ENCODE measurements at regions not wholly inside any gene's neighbourhood (a gene's known extent, or its start where the extent isn't known, plus 50 kb on each side); places are given as distances from the start of the nearest gene placed in this dataset.

- ATAC-seq (ENCODE audit: poor library complexity): no peak
- no peak overlapping the region for H3K4me3 ChIP-seq (ENCODE audit: low read length)
- H3K4me1 ChIP-seq (ENCODE audit: insufficient read depth, low read length): no peaks in the 10 kb centered on the region
- Mint-ChIP-seq H3K9me3 (peaks cover 5% of the 10 kb centered on the region), H3K4me1 (ENCODE audit: low read depth) (no peaks in the 10 kb centered on the region), H3K36me3 (ENCODE audit: low read depth) (no peaks in the 10 kb centered on the region), H3K4me3 (no peak overlapping the region), H3K27ac (no peak overlapping the region), H3K27me3 (no peaks in the 10 kb centered on the region)
- TF ChIP-seq CTCF (IDR thresholded peaks at IDR 0.05): no peak
- no peaks in the 10 kb centered on the region for H3K36me3 ChIP-seq (ENCODE audit: insufficient read depth, low read length)
- ChIA-PET CTCF (no interaction called here), POLR2A (no interaction called here)
- H3K9me3 ChIP-seq (ENCODE audit: control insufficient read depth in 1 of 2, insufficient read depth in 1 of 2, low read length in 2 of 2): peaks cover 0 to 9% of the 10 kb centered on the region in 2 experiments
- no peaks in the 10 kb centered on the region for H3K27me3 ChIP-seq (ENCODE audit: control insufficient read depth in 1 of 2, insufficient read depth in 2 of 2, low read length in 2 of 2)
- intact Hi-C loops (cut with DNase I, micrococcal nuclease): no loop called here
- no peak overlapping the region for H3K27ac ChIP-seq (ENCODE audit: low read depth in 1 of 2, low read length in 2 of 2)
- no peak for DNase-seq
Measured at GRCh38 chr11:109526061-109526460, 104.1 kb downstream of the C11orf87 start.

DNA sequence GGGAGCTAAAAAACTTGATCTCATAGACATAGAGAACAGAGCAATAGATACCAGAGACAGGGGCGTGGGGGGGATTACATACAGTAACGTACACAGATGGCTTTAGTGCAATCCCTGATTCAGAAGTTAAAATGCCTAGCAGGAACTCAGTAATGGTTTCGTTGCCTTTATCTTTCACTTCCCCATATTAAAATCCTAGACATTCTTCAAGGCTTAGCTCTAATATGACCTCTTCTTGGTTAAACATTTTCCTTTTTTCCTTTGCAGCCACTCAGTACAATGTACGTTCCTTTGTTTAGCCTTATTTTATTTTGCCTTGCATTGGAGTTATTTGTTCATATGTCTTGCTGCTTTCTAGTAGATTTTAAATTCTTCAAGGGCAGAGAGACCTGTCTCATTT lies 104.9 kb downstream of the C11orf87 start:
- Mint-ChIP-seq H3K4me3 (no peak overlapping the region), H3K9me3 (peaks cover 5% of the 10 kb centered on the region), H3K27me3 (no peaks in the 10 kb centered on the region), H3K36me3 (ENCODE audit: low read depth) (no peaks in the 10 kb centered on the region), H3K4me1 (ENCODE audit: low read depth) (no peaks in the 10 kb centered on the region), H3K27ac (no peak overlapping the region)
- Histone ChIP-seq H3K36me3 (ENCODE audit: insufficient read depth, low read length) (no peaks in the 10 kb centered on the region), H3K4me1 (ENCODE audit: insufficient read depth, low read length) (no peaks in the 10 kb centered on the region), H3K9me3 (ENCODE audit: control insufficient read depth in 1 of 2, insufficient read depth in 1 of 2, low read length in 2 of 2) (peaks cover 0 to 9% of the 10 kb centered on the region in 2 experiments), H3K4me3 (ENCODE audit: low read length) (no peak overlapping the region), H3K27me3 (ENCODE audit: control insufficient read depth in 1 of 2, insufficient read depth in 2 of 2, low read length in 2 of 2) (no peaks in the 10 kb centered on the region), H3K27ac (ENCODE audit: low read depth in 1 of 2, low read length in 2 of 2) (no peak overlapping the region)
- no peak for DNase-seq
- POLR2A ChIA-PET: no interaction called here
- CTCF ChIA-PET: no interaction called here
- no peak for ATAC-seq (ENCODE audit: poor library complexity)
- TF ChIP-seq CTCF (IDR thresholded peaks at IDR 0.05): no peak
- intact Hi-C loops (cut with DNase I, micrococcal nuclease): no loop called here

DNA sequence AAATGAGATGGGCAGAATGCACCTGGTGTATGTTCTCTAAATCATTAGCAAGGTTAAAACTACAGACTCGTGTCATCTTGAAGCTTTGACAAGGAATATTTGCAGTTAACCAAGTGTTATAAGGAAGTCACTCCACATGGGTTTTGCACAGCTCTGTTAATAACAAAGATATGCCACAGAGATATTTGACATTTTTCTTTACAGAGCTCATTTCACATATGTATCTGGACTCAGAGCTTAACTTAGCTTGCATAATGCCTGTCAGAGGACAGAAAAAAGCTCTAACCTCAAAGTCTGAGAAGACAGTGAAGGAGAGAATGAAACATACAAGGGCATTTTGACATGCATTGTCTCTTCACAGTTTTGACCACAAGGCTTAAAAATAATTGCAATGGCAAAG lies 105.5 kb downstream of the C11orf87 start:
- Histone ChIP-seq H3K27ac (ENCODE audit: low read depth in 1 of 2, low read length in 2 of 2) (no peak overlapping the region), H3K4me3 (ENCODE audit: low read length) (no peak overlapping the region), H3K27me3 (ENCODE audit: control insufficient read depth in 1 of 2, insufficient read depth in 2 of 2, low read length in 2 of 2) (no peaks in the 10 kb centered on the region), H3K36me3 (ENCODE audit: insufficient read depth, low read length) (no peaks in the 10 kb centered on the region), H3K9me3 (ENCODE audit: control insufficient read depth in 1 of 2, insufficient read depth in 1 of 2, low read length in 2 of 2) (peaks cover 0 to 6% of the 10 kb centered on the region in 2 experiments), H3K4me1 (ENCODE audit: insufficient read depth, low read length) (no peaks in the 10 kb centered on the region)
- no peaks in the 10 kb centered on the region for H3K4me1 Mint-ChIP-seq (ENCODE audit: low read depth)
- no peak overlapping the region for H3K4me3 Mint-ChIP-seq
- H3K9me3 Mint-ChIP-seq: peaks cover 5% of the 10 kb centered on the region
- POLR2A ChIA-PET: no interaction called here
- no peaks in the 10 kb centered on the region for H3K36me3 Mint-ChIP-seq (ENCODE audit: low read depth)
- ATAC-seq (ENCODE audit: poor library complexity) (no peak), DNase-seq (no peak)
- intact Hi-C loops (cut with DNase I, micrococcal nuclease): no loop called here
- no peaks in the 10 kb centered on the region for H3K27me3 Mint-ChIP-seq
- H3K27ac Mint-ChIP-seq: no peak overlapping the region
- TF ChIP-seq CTCF (IDR thresholded peaks at IDR 0.05): no peak
- CTCF ChIA-PET: no interaction called here
